ENCODE measurements at regions not wholly inside any gene's neighbourhood (a gene's known extent, or its start where the extent isn't known, plus 50 kb on each side); places are given as distances from the start of the nearest gene placed in this dataset.

DNA sequence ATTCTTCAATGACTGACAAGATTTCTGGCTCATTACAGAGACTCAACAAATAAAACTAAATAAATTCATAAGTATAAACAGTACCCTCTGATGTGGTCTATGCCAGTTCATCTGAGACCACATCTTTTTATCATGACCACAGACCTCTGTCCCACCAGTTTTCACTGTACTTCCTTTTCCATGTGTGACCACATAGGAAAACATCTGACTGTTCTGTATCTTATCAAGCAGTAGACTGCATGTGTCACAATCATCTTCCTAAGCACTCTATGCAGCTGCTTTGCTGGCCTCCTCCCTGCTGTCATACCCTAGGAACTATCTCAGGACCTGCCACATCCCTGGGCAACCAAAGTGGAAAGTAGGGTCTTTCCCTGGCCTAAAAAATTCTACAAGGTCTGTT, 205.0 kb upstream of the ZNF462 start:
- TF ChIP-seq, protein P1, sequence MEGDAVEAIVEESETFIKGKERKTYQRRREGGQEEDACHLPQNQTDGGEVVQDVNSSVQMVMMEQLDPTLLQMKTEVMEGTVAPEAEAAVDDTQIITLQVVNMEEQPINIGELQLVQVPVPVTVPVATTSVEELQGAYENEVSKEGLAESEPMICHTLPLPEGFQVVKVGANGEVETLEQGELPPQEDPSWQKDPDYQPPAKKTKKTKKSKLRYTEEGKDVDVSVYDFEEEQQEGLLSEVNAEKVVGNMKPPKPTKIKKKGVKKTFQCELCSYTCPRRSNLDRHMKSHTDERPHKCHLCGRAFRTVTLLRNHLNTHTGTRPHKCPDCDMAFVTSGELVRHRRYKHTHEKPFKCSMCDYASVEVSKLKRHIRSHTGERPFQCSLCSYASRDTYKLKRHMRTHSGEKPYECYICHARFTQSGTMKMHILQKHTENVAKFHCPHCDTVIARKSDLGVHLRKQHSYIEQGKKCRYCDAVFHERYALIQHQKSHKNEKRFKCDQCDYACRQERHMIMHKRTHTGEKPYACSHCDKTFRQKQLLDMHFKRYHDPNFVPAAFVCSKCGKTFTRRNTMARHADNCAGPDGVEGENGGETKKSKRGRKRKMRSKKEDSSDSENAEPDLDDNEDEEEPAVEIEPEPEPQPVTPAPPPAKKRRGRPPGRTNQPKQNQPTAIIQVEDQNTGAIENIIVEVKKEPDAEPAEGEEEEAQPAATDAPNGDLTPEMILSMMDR (IDR thresholded peaks at IDR 0.05; ENCODE audit: extremely low read depth in 1 of 2, insufficient read depth in 1 of 2, low read depth in 1 of 2, low read length in 2 of 2), result no peak
- no peak for TF ChIP-seq EZH2 (IDR thresholded peaks at IDR 0.05; ENCODE audit: borderline replicate concordance, low read depth, low read length, severe bottlenecking)
